Superior temporal gyrus (tissue), 1 donor: ENCODE measurements at regions not wholly inside any gene's neighbourhood (a gene's known extent, or its start where the extent isn't known, plus 50 kb on each side); places are given as distances from the start of the nearest gene placed in this dataset.
"Not testable (repeated sequence)": the region's sequence is repeated elsewhere in the genome, so short reads cannot be mapped to it uniquely, and the experiment has no call there.

Source experiments
- DNase-seq: peaks from one replicate; pipeline ENCODE4 v3.0.0-alpha.2; 2016; ENCODE audit errors: extremely low spot score

DNA sequence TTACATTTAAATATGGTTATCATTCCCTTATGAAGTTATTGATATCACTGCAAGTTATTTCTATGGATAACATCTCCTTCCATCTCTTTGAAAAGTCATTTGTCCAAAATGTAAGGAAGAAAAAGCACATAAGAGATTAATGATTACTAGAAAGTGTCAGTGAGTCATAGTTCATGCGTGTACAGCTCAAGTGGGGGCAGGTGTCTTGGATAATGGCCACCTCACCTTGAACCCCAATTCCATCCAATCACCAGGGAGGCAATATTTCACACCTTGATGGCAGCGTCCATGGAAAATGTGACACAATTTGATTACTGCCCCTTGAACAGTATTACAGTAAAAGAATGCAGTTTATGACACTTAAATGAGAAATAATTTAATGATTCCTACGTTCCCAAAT is 358.3 kb upstream of the SOX9 start:
- no peak for DNase-seq

- DNase-seq: no peak
These were observed 356.3 kb upstream of the SOX9 start for GRCh38 chr17:71764505-71764904.

GRCh38 chr17:71765437-71765836 is 355.4 kb upstream of the SOX9 start:
- no peak for DNase-seq

GRCh38 chr17:71769850-71770249 is 351.0 kb upstream of the SOX9 start:
- DNase-seq: no peak

DNA sequence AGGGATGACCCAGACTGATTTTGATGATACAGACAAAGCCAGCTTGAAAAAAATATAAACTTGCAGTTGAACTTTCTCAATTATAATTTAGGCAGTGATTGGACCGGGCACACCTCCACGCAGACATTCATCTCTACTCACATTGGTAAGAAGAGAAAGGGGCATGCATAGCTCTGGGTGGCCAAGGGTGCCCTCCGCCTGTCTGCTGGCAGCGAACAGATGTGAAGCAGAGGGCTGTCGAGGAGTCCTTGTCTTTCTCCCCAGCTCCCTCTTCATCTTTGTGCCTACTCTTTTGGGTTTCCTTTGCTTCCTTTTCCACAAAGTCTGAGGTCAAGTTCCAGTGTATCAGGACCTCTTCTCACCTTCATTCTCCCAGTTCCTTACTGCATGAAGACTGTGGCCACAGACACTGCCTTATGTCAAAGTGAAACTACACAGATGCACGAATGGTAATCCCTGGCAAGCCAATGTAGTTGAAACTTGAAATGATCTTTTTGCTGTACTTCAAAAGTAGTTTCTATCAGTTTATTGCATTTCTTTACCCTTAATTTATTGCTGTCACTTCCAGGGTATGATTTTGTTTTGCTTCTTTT is 343.7 kb upstream of the SOX9 start:
- no peak for DNase-seq

- DNase-seq: no peak
These were observed 341.3 kb upstream of the SOX9 start for GRCh38 chr17:71779482-71779881.

DNA sequence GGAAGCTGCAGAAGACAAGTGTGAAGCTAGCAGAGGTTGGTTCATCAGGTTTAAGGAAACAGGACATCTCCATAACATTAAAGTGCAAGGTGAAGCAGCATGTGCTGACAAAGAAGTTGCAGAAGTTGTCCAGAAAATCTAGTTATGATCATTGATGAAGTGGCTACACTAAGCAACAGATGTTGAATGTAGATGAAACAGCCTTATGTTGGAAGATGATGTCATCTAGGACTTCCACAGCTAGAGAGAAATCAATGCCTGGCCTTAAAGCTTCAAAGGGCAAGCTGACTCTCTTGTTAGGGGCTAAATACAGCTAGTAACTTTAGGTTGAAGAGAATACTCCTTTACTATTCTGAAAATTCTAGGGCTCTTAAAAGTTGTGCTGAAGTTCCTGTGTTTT is 340.2 kb upstream of the SOX9 start:
- DNase-seq: no peak

- DNase-seq: not testable (repeated sequence)
These were observed 338.8 kb upstream of the SOX9 start for GRCh38 chr17:71782021-71782420.

DNA sequence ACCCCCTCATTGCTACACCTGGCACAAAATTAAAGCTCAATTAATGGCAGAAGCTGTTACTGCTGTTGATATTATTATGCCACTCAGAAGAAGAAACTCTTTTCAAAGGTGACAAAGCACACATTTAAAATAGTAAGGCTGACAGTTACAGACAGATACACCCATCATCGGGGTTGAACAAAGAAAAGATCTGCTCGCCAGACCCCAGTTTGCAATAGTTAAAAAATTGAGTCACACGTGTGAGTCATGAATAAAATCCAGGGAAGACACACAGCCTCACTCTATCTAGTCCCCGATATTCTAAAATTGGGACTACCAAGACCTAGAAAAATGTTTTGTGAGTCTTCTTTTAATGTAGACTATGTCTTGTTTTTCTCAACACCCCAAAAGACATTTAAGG is 330.0 kb upstream of the SOX9 start:
- DNase-seq: no peak

GRCh38 chr17:71791311-71791710 is 329.5 kb upstream of the SOX9 start:
- no peak for DNase-seq

- no peak for DNase-seq
These were observed 327.9 kb upstream of the SOX9 start for GRCh38 chr17:71792966-71793365.

GRCh38 chr17:71793518-71793917 is 327.3 kb upstream of the SOX9 start:
- no peak for DNase-seq

GRCh38 chr17:71798701-71799100 is 322.1 kb upstream of the SOX9 start:
- DNase-seq: no peak

- DNase-seq: no peak
These were observed 321.2 kb upstream of the SOX9 start for GRCh38 chr17:71799657-71800056.

DNA sequence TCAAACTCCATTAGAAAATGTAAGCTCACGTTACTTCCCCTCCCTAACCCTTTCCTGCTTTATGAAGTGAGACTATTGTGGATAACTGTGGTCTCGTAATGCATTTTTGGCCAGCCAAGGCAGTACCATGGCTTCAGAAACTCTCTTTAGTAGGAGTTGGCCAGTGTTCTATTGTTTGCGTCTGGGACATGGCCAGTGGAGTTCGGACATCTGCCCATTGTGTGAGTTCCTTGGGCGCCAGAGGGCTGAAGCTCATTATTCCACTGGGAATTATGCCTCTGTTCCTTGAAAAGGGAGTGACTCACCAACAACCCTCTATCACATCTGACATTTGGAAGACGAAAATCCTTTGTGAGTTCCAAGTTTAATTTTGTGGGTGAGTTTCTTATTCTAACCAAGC is 319.5 kb upstream of the SOX9 start:
- DNase-seq: peak; percentile 51

DNA sequence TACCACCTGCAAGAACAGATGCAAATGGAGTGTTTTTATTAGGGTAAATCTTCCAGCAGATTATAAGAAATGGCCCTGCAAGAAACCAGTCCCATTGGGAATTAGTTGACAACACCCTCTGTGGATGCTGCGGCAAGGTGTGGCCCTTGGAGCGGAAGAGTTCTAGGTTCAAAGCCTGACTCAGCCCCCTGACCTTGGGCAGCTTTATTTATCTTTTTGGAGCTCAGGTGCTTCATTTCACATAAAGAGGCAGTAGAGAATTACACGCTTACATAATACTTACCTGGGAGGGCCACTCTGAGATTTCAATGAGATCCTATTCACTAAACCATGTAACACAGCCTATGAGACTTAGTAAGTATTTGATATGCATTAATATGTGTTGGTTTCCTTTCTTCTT is 318.2 kb upstream of the SOX9 start:
- DNase-seq: no peak

GRCh38 chr17:71803656-71804284 is 317.1 kb upstream of the SOX9 start:
- DNase-seq: no peak

GRCh38 chr17:71809537-71809936 is 311.3 kb upstream of the SOX9 start:
- DNase-seq: no peak

- not testable (repeated sequence) for DNase-seq
These were observed 307.0 kb upstream of the SOX9 start for GRCh38 chr17:71813861-71814260.

DNA sequence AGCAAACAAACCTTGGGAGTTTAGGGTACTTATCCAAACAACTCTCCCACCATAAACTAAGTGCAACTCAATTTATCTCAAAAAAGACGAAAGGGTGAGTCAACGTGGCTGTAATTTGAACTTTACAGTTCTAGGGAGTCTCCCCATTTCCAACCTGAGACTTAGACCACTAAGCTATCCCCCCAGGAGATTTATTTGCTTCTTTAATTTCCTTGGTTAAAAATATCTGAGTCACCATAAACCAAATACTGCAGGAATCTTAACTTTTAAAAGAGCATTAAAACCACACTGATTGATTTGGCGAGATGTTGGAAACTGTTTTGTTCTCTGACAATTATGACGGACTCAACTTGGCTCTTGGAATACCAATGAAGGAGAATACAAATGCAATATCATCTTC is 299.3 kb upstream of the SOX9 start:
- DNase-seq: no peak

- no peak for DNase-seq
These were observed 296.1 kb upstream of the SOX9 start for GRCh38 chr17:71824671-71825070.

- no peak for DNase-seq
These were observed 295.1 kb upstream of the SOX9 start for GRCh38 chr17:71825687-71826086.

DNA sequence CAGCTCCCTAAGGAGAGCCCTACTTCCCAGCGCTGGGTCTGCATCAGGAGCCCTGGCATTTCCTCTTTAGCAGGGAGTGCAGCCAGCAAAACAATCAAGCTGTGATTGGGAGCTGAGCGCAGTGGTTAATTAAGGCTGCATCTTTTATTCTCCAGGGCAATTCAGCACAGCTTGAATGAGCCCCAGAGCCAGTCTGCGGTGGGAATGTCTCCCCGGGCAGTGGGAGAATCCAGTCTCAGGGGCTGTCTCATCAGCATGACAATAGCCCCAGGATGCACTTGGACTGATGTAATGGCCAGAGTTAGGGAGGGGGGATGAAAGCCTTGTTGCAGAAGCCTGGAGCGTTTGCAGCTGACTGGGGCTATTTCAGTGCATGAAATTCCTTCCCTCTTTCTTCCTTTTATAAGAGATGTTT is 292.6 kb upstream of the SOX9 start:
- peak; percentile 68 for DNase-seq

GRCh38 chr17:71830866-71831265 is 290.0 kb upstream of the SOX9 start:
- no peak for DNase-seq
